ENCODE measurements at regions not wholly inside any gene's neighbourhood (a gene's known extent, or its start where the extent isn't known, plus 50 kb on each side); places are given as distances from the start of the nearest gene placed in this dataset.

DNA sequence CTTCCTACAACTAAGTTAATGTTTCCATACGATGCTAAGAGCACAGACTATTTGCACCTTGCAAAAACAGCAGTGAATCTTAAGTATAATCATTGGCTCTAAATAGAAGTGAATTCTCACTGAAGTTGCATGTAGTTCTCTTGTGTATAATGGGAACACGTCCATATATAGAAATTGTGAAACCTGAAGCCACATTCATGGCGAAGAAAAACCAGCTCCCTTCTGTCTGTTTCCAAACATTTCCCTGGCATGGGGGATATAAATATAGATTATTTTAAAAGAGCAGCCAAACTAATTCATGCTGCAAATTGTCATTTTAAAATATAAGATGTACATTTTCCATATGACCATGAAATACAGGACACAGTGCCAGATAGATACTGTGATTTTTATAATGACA, 71.1 kb downstream of the TRAM1L1 start:
- no peak for DNase-seq

DNA sequence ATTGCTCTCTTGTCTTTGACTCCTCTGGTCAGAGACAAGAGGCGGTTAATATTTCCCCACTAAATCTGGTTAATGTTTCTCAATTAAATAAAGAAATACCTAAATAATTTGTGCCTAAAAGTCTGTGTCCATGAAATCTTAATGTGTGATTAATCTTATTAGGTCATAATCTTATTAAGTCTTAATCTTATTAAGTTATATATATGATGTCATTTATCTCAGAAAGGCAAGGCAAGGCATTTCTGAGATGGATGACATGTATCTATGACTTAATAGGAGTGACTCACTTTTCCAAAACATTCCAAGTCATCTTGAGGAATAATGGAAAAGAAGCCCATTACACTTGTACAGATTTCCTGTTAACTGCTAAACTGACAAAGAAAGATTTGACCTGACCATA, 74.7 kb downstream of the TRAM1L1 start:
- DNase-seq = no peak

DNA sequence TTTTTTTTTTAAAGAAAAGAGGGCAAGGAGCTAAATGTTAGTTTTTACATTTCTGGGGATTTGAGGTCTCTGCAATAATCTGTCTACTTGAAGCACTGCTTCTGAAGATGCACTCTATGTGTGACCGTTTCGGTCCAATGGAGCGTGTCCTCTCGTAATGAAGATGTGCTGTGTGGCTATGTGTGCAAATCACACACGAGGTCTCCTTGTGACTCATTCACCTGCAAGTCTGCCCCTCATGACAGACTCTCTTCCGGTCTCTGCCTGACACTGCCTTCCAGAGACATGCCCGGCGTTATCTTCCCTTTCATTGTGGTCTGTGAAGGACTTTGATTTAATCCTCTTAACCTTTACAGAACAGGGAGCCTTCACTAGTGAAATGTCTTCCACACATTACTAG, 84.3 kb downstream of the TRAM1L1 start:
- DNase-seq = no peak

- no peak for DNase-seq
Measured at GRCh38 chr4:116982656-116983055, 102.7 kb downstream of the TRAM1L1 start.

GRCh38 chr4:116980436-116980835, 104.9 kb downstream of the TRAM1L1 start:
- DNase-seq = peak in 2 of 56 donors; percentile 1

DNA sequence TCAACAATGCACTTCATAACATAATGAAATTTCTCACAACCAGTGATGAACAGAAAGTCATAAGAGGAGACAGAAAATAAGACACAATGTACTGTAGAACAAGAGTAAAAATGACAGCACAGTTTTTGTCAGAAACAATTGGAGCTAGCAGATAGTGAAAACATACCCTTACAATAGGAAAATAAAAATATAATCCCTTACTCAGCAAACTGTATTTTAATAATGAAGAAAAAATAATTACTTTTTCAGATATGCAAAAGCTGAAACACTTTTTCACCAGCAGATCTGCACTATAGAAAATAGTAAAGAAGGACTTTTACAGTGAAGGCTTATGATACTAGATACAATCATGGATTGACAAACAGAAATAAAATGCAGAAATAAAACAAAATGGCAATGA, 126.3 kb downstream of the TRAM1L1 start:
- DNase-seq = no peak

GRCh38 chr4:116953947-116954346, 131.4 kb downstream of the TRAM1L1 start:
- DNase-seq = peak in 1 of 56 donors; percentile 2

DNA sequence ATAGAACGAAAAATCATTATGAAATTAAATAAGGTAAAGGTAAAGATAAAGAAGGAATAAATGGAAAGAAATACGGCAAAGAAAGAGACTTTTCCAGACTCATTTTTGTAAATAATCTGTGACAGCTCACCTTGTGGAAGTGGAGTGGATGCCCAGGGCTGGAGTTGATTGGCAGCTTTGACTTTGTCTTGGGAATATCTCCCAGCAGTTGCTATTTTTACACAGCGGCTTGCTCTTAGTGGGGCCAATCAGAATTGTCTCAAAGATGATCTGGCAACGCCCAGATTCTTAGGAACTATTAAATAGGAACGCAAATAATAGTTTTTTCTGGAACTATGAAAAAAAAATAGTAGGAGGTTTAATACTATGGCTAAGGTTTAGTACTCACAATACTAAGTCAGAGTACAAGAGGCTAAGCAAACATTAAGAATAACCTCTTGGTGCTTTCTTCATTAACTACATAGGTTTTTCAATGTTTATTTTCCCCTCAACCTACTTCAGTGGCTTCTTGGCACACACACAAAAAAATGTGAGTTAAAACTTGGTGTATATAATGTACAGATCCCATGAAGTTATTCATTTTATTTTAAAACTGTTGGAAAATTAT, 132.7 kb downstream of the TRAM1L1 start:
- DNase-seq = no peak

- no peak for DNase-seq
Measured at GRCh38 chr4:116949856-116950255, 135.5 kb downstream of the TRAM1L1 start.

GRCh38 chr4:116942315-116942714, 143.1 kb downstream of the TRAM1L1 start:
- DNase-seq = no peak

DNA sequence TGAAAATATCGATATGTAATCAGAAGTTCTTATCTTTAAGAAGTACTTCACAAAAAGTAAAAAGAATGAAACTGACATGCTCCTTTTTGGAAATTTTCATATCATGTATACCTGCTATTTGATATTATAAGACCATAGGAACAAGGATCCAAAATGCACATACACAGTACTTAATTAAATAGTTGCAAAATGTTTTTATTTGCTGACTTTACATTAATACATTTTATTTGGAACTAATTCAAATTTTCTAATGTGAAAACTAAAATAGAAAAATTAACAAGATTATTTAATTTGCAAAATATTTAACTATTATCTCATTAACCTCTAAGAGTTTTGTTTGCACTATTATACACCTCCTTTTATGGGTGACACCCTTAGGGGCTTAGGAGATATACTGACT, 155.0 kb downstream of the TRAM1L1 start:
- DNase-seq = no peak

GRCh38 chr4:116926631-116927295, 158.6 kb downstream of the TRAM1L1 start:
- peak in 1 of 56 donors; percentile 0 for DNase-seq

DNA sequence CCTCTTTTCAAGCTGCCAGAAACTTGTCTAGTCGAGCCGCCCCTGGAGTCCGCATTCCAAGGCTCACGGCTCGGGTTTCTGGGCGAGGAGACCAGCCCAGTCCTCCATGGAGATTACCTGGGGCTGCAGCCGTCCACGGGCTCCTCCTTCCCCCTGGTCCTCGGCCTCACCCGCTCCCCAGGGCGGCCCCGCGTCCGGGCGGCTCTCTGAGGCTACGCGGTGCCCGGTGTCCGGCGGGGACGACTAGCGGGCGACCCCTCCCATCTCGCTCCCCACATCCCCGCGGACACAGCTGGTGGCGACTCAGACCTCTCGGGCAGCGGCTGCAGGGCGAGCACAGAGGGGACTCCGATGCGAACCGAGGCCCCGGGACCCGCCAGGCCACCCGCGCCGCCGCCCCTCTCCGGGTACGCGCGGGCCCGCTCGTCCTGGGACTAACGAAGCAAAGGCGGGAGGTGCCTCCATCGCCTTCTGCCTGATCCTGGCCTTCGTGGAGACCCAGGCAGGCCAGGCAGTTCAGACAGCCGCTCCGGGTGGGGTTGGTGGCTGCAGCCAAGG, 159.4 kb downstream of the TRAM1L1 start:
- DNase-seq = peak in 5 of 56 donors; percentile 1 to 8 (median 3)

- no peak for DNase-seq
Measured at GRCh38 chr4:116923389-116923788, 162.0 kb downstream of the TRAM1L1 start.

DNA sequence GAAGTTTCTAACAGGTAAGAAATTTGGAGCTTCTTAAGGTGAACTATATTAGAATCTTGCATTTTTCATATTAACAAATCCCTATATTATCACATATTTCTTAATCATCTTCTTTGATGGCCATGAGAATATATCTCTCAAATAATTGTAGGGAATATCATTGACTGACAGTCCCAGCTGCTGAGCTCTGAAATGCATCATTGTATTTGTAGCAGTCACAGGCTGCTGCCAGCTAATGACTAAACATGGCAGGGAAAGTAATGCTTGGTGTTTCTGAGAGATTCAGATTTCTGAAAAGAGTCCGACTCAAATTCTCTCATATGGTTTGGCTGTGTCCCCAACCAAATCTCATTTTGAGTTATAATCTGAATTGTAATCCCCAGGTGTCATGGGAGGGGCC, 171.9 kb downstream of the TRAM1L1 start:
- DNase-seq = peak in 8 of 56 donors; percentile 0 to 33 (median 10)

DNA sequence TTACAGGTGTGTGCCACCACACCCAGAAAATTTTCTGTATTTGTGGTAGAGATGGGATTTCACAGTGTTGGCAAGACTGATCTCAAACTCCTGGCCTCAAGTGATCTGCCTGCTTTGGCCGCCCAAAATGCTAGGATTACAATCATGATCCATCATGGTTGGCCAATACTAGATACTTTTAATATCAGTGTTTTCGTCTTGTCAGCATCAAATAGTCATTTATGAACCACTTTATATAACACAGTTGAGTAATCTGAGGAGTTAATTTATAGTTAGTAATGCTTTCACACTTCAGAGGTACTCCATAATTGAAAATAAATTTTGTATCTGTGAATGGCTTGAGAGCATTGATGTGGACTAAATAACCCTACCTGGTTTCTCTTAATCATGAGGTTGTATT, 178.6 kb downstream of the TRAM1L1 start:
- no peak for DNase-seq

GRCh38 chr4:116899561-116899960, 185.8 kb downstream of the TRAM1L1 start:
- DNase-seq = no peak

GRCh38 chr4:116885579-116885978, 199.8 kb downstream of the TRAM1L1 start:
- no peak for DNase-seq

GRCh38 chr4:116882503-116882902, 202.9 kb downstream of the TRAM1L1 start:
- no peak for DNase-seq

DNA sequence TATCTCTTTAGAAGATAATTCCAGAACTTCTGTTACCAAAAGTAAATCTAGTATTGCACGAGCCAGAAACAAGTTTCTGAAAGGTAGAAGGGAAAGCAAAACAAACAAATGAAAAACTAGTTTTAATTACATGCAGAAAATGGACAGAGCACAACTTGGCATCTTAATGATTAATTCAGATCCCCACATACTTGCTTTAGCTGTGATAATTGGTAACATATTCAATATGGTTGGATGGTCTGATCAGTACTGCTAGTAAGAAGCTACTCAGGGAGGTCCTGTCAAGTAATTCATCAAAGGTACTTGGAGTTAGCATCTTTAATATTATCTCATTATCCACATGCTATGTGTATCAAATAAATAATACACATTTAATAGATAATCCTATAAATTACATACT, 204.3 kb downstream of the TRAM1L1 start:
- no peak for DNase-seq

- no peak for DNase-seq
Measured at GRCh38 chr4:116880625-116881024, 204.8 kb downstream of the TRAM1L1 start.

- peak in 1 of 56 donors; percentile 0 for DNase-seq
Measured at GRCh38 chr4:116878280-116878679, 207.1 kb downstream of the TRAM1L1 start.

DNA sequence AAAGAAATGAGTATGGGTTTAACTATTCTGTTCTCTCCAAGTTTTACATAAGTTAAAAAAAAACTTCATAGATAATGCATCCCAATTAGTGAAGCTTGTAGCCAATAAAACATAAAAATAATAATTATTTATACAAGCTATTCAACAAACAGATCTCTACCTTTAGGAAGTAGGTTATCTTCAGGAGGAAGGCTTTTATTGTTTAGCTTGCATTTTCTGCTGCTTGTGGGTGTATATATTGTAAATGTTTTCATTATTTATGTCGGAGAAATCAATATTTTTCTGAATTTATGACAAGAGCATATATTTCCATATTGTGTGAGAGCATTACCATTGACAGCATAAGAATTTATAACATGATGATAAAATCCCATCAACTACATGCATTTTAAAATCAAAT, 208.3 kb downstream of the TRAM1L1 start:
- no peak for DNase-seq
